GM18858 (cell line): ENCODE measurements at regions not wholly inside any gene's neighbourhood (a gene's known extent, or its start where the extent isn't known, plus 50 kb on each side); places are given as distances from the start of the nearest gene placed in this dataset.
"Not testable (repeated sequence)": the region's sequence is repeated elsewhere in the genome, so short reads cannot be mapped to it uniquely, and the experiment has no call there.

Experiments
- ATAC-seq: cut with Tn5 transposase; IDR thresholded peaks from one replicate; pipeline ENCODE4 v1.9.1; 2021; ENCODE audit not compliant: unreplicated experiment

DNA sequence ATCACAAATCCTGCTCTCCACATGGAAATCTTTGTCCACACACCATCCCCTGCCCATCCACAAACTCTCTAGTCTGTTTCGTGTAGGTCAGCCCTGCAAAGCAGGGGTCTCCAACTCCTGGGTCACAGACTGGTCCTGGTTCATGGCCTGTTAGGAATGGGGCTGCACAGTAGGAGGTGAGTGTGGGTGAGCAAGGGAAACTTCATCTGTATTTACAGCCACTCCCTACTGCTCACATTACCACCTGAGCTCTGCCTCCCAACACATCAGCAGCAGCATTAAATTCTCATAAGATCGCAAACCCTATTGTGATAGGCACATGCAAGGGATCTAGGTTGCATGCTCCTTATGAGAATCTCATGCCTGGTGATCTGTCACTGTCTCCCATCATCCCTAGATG is 242.1 kb downstream of the FGFR2 start:
- ATAC-seq: no peak

DNA sequence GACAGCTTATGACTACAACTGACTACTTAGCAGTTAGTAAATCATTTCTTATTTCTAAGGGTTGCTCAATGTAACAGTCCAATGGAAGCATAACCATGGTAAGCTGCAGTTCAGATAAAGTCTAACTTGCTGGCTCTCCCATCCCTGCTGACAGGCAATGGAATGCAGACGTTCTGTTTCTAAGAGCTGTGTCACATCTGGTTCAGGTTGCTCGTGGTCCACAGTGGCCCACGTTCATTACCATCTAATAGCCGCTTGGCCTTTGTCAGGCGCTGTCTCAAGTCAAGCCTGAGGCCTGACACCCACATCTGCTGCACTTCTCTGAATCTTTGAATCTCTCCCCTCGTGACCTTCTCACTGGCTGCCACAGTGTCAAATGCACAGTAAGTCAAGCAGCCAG is 240.8 kb downstream of the FGFR2 start:
- ATAC-seq: no peak

DNA sequence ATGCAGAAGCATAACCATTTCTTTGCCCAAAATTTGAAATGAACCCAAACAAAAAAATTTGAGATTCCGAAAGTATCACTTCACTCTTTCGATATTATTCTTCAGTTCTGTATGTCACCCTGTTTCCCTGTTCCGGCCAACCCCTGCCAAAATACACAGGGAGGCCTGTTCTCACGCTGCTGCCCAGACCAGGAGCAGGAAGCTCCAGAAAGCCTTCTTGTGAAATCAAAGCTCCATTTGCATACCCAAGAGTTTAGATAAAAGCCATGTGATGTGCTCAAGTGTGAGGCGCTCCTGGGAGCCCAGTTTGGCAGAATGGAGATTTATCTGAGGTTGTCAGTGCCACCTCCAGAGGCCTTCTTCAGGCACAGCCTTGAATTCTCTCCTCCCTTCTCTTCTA is 236.2 kb downstream of the FGFR2 start:
- ATAC-seq: no peak

DNA sequence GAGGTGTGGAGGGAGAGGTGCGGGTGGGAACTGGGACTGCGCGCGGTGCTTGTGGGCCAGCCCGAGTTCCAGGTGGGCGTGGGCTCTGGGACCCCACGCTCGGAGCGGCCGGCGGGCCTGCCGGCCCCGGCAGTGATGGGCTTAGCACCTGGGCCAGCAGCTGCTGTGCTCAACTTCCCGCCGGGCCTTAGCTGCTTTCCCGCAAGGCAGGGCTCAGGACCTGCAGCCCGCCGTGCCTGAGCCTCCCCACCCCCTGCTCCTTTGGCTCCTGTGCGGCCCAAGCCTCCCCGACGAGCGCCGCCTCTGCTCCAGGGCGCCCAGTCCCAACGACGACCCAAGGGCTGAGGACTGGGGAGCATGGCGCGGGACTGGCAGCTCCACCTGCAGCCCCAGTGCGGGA is 232.7 kb downstream of the FGFR2 start:
- ATAC-seq: no peak

DNA sequence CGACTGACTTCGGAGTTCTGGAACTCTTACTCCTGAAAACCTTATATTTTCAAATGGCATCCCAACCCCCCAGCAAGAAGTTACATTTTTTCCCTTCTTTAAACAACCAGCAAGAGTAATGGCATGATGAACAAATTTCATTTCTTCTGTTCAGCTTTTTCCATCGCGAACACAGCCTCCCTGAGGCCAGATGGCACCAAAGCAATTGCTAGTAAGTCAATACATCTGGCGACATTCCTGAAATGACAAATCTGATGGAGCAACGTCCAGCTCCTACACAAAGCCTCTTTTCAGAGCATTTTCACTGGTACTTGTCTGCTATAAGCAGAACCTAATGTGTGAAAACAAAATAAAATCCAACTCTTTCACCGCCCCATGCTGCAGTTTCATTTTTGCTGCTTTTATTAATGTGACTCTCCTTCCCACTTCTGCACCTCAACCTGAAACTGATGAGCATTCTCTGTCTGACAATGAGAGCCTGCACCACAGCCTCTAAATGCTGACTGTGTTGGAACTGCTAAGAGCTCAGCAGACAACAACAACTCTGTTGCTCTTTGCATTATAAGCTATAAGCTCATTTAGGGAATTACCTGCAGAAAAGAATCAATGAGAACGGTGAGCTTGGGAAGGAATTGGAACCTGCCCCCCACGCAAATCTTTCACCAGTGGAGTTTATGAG is 229.8 kb downstream of the FGFR2 start:
- no peak for ATAC-seq

DNA sequence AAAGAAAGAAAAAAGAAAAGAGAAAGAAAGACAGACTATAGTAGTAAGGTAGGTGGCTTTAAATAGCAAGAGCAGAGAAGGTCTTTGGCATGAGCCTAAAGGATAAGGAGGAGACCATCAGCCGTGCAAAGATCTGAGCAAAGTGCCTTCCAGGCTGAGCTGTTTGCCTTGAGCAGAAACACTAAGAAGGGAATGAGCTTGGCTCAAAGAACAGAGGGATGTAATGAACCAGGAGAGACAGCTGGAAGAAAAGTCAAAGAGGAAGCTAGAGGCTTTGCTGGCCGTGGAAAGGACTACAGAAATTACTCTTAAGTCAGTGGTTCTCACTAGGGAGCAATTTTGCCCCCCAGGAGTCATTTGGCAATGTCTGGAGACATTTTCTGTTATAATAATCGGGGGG is 228.6 kb downstream of the FGFR2 start:
- ATAC-seq: no peak

DNA sequence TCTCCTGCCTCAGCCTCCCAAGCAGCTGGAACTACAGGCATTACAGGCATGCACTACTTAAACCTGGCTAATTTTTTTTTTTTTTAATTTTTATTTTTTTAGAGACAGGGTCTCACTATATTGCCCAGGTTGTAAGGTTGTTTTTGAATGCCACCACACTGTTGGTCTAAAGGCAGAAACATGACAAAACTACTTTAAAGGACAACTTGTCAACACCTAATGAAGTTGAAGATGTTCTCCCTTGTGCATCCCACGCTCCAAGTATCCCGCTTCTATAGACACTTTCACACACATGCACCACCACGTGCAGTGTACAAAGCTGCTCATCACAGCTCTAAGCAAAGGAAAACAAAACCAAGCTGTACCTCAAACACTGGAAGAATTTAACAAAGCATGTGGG is 226.4 kb downstream of the FGFR2 start:
- ATAC-seq: no peak

DNA sequence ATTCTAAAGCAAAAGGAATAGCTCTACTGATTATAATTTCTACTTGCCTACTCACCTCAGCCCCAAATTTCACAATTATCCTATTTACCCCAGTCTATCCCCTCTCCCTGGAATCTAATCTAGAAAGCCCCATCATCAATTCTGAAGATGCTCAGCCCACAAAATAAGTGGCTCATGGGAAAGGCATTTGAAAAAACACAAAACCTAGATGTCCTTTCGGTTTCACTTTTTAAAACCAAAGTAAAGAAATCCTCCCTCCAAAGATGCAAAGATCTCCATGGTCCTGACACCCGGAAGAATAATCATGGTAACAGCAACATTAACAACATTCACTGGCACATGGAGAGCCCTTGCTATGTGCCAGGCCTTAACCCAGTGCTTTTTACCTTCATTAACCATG is 224.8 kb downstream of the FGFR2 start:
- ATAC-seq: no peak

DNA sequence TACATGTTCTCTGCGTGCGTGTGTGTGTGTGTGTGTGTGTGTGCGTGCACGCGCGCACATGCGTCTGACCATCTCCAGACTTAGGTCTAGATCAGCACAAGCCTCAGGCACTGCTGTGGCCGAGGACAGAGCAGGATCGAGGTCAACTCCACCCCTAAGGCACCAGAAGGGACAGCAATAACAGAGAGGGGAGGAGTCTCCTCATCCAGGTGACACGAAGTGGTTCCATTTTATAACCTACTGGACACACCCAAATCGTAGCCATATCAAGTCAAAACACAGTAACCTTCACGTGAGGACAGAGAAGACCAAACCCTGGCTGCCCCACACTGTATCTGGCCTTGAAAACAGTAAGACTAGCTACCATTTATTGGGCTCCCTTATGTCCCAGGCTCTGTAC is 224.1 kb downstream of the FGFR2 start:
- ATAC-seq: no peak

DNA sequence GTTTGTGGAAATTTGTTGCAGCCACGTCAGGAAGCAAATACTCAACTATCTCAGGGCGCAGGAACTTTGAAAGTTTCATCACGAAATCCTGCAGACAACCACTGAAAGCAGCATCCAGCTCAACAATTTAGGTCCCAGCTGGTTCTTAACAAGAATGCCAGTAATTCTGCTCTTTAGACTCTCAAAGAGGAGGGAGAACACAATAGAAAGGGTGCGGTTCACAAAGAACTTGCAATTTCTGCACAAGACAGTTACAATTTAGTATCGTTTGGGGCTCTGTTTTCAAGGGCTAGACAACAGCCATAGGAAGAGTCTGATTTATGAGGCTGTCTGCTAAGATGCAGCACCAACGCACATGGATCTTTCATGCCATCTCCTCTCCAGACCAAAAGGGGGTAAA is 223.1 kb downstream of the FGFR2 start:
- no peak for ATAC-seq

DNA sequence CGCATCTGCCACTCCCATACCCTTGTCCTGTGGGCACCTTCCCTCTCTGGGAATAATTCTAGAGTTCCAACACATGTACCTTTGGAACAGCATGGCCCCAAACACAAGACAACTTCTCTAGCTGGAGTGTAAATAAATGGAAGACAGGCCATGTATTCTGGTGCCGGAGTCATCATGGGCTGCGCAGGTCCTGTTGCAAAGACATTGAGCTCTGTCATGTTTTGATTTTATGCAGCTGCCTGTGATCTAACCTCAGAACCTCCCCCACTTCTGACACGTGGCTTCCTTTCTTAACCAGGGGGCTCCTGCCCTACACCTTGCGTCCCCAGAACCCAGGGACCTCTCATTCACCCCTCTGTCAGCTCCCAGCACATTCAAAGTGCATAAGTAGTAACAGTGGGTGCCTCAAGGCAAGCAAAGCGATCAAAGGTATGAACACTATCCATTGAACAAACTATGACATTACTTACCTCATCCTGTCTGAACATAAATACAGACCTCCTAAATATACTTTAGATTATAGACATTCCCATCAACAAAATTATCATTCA is 219.9 kb downstream of the FGFR2 start:
- no peak for ATAC-seq

DNA sequence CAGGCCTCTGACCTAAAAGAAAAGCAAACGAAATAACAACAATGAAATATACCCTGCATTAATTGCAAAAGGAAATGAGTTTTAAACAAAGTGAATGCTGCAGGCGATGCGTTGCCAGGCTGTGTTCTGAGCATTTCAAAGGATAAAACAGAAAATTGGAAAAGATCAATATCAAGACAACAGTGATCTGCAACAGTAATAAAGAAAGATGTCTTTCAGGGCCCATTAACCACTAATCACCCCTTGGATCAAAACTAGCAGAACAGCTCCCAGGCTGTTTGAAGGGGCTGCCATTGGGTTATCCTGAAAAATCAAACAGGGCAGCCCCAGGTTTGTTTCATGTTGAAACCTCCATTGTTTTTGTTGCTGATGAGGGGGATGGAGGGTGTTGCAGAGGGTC is 219.2 kb downstream of the FGFR2 start:
- ATAC-seq: no peak

DNA sequence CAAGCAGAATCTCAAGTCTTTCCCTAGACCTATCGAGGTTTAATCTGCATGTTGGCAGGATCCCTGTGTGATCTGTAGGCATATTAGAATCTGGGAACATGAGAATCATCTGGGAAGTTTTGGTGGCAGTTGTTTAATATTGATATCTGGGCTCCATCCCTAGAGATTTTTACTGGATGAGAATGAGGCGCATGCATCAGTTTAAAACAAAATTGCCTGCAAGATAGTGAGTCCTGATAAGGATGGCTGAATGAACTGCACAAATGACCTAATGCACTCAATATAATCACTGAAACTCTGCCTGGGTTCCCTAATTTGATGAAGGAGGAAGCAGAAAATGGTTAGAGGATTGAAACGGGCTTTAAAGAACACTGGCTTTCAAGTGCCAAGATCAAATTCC is 218.0 kb downstream of the FGFR2 start:
- no peak for ATAC-seq

DNA sequence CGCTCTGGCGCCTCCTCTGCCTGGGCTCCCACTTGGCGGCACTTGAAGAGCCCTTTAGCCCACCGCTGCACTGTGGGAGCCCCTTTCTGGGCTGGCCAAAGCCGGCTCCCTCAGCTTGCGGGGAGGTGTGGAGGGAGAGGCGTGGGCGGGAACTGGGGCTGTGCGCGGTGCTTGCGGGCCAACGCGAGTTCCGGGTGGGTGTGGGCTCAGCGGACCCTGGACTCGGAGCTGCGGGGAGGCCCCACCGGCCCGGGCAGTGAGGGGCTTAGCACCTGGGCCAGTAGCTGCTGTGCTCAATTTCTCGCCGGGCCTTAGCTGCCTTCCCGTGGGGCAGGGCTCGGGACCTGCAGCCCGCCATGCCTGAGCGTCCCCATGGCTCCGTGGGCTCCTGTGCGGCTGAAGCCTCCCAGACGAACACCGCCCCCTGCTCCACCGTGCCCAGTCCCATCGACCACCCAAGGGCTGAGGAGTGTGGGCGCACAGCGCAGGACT is 216.2 kb downstream of the FGFR2 start:
- ATAC-seq: not testable (repeated sequence)

DNA sequence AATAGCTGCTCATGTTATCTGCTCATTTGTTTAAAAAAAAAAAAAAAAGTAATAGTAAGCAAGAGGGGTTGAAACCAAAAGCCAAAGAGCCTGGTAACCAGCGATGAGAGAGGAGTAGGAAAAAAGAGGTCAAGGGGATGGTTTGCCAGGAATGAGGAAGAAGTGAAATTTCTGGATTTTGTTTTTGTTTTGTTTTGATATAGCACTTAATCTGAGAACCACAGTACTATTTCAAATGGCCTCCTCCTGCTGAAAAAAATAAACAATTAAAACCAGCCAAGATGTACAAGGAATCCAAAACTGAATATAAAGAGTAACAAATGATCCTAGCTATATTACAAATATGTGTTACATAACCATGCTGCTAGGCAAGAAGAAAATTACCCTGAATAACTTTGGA is 213.1 kb downstream of the FGFR2 start:
- ATAC-seq: no peak

DNA sequence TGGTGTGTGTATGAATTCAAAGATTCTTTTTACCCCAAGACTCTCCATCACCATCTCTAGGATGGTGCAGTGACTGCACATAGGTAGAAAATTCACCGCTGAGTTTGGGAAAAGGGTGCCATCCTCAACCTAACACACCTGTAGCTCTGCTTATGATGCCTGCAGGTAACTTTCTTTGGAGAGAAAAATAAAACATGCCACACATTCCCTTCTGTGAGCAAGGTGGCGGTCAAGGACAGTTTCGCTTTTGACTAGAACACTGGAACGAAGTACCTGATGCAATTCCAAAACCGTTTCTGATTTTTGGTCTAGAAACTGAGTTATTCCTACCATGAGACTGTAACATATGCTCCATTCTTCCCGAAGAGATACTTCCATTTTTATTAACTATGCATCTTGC is 205.6 kb downstream of the FGFR2 start:
- no peak for ATAC-seq

DNA sequence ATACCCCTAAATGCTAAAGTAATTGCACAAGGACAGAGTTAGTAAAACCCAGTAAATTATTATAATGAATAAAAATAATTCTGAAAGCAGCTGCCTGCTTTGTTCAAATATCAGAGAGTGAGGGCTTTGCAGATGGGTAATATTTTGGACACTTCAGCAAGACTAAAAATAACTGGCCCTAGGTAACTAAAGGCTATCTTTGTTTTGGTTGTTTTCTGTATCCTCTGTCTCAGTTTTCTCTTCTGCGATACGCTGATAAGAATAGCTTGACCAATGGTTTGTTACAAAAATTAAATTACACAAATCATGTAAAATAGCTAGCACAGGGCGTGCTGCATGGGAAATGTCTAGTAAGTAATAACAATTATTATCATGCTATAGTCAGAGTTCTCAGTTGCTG is 204.7 kb downstream of the FGFR2 start:
- ATAC-seq: no peak

DNA sequence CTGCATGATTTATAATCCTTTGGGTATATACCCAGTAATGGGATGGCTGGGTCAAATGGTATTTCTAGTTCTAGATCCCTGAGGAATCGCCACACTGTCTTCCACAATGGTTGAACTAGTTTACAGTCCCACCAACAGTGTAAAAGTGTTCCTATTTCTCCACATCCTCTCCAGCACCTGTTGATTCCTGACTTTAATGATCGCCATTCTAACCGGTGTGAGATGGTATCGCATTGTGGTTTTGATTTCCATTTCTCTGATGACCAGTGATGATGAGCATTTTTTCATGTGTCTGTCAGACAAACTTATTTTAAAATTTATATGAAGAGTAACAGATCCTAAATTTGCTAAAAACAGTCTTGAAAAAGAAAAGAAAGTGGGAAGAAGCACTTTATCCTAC is 197.7 kb downstream of the FGFR2 start:
- not testable (repeated sequence) for ATAC-seq

DNA sequence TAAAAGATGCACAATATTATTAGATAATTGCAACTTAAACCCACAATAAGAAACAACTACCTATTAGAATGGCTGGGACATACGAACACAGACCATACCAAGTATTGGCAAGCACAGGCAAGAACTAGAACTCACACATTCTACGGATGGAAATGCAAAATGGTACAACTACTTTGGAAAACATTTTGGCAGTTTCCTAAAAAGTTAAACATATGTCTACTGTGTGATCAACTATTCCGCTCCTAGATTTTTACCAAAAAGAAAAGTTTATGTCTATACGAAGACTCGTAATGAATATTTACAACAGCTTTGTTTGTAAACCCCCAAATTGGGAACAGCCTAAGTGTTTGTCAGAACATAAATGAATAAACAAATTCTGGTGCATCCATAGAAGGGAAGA is 194.7 kb downstream of the FGFR2 start:
- no peak for ATAC-seq

DNA sequence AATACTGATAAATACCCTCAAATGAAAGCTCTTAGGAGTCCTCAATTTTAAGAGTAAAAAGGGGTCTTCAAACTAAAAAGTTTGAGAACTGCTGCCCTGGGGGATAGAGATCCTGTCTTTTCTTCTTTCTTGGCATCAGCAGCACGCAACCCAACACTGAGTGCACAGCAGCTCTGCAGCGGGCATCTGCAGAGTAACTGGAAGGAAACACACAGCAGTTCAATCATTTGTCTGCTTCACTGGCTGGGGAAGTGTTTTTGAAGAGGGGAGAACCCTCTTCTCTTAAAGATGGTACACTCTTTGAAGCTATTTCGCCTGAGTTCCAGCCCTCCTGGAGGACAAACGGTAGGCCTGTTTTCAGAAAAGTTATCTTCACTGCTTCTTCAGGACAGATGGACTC is 193.6 kb downstream of the FGFR2 start:
- ATAC-seq: no peak

DNA sequence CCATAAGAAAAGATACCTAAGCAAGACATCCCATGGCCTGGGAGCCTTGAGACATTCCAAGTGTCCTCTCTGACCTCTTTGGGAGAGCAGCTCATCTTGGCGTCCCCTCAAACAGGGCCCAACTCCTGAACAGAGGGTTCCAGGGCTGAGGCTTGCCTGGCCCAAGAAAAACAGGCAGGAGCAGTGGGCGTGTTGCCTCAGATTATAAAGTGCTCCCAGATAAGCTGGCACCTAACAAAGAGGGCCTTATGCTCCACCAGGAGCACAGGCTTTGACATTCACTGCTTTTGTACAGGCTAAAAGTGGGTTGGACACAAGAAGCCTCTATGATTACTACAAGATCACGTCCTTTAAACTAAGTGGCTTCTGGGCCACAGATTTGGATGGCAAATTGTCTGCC is 193.1 kb downstream of the FGFR2 start:
- no peak for ATAC-seq

DNA sequence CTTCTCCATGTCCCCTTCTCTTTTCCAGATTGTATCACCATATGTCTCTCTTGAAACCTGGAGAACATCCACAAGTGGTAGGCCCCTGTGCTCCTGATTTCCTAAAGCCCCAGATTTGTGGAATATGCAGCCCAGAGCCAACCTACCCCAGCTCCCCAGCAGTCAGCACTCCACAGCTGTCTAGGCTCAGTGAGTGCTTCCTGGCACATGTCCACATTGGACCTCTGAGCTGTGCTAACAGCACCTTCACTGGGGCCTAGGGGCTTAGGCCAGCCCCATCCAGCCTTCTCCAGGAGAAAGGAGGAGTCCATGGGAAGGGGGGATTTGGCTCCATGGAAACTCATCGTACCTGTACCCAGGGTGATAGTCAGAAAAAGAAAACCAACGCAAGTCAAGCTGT is 192.7 kb downstream of the FGFR2 start:
- ATAC-seq: no peak

DNA sequence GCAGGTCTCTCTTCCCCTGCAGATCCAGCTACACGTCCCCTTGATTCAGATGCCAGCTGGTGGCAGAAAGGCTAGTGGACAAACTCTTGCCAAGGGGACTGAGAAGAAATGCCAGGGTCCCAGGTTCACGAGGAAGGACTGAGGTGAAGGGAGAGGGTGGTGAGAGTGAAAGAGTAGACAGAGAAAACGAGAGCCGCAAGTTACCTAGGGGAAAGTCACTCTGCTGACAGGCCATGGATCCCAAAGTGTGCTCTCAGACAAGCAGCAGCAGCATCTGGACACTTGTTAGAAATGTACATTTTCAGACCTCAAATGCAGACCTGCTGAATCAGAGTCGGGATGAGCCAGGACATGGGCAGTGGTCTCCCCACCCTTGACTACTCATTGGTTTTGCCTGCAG is 192.3 kb downstream of the FGFR2 start:
- no peak for ATAC-seq
